ENCODE measurements at regions not wholly inside any gene's neighbourhood (a gene's known extent, or its start where the extent isn't known, plus 50 kb on each side); places are given as distances from the start of the nearest gene placed in this dataset.
"Not testable (repeated sequence)": the region's sequence is repeated elsewhere in the genome, so short reads cannot be mapped to it uniquely, and the experiment has no call there.

- DNase-seq (ENCODE audit: low read depth), result no peak
Observed at GRCh38 chr6:21710216-21710615, 116.7 kb downstream of the SOX4 start.

- no peak for DNase-seq (ENCODE audit: low read depth)
Observed at GRCh38 chr6:21710908-21711627, 117.5 kb downstream of the SOX4 start.

- no peak for DNase-seq (ENCODE audit: low read depth)
Observed at GRCh38 chr6:21712213-21712612, 118.7 kb downstream of the SOX4 start.

- no peak for DNase-seq (ENCODE audit: low read depth)
Observed at GRCh38 chr6:21713481-21713880, 119.9 kb downstream of the SOX4 start.

GRCh38 chr6:21715180-21715579 lies 121.6 kb downstream of the SOX4 start:
- DNase-seq (ENCODE audit: low read depth), result no peak

GRCh38 chr6:21722510-21722909 lies 129.0 kb downstream of the SOX4 start:
- DNase-seq (ENCODE audit: low read depth), result no peak

GRCh38 chr6:21726676-21727075 lies 133.1 kb downstream of the SOX4 start:
- no peak for DNase-seq (ENCODE audit: low read depth)

- no peak for DNase-seq (ENCODE audit: low read depth)
Observed at GRCh38 chr6:21728141-21728540, 134.6 kb downstream of the SOX4 start.

- DNase-seq (ENCODE audit: low read depth), result no peak
Observed at GRCh38 chr6:21729431-21729830, 135.9 kb downstream of the SOX4 start.

GRCh38 chr6:21730533-21730932 lies 137.0 kb downstream of the SOX4 start:
- no peak for DNase-seq (ENCODE audit: low read depth)

GRCh38 chr6:21731411-21732031 lies 138.0 kb downstream of the SOX4 start:
- DNase-seq (ENCODE audit: low read depth), result no peak

- DNase-seq (ENCODE audit: low read depth), result not testable (repeated sequence)
Observed at GRCh38 chr6:21732032-21732730, 138.6 kb downstream of the SOX4 start.

GRCh38 chr6:21732731-21733130 lies 139.2 kb downstream of the SOX4 start:
- no peak for DNase-seq (ENCODE audit: low read depth)

GRCh38 chr6:21733311-21733710 lies 139.8 kb downstream of the SOX4 start:
- DNase-seq (ENCODE audit: low read depth), result no peak

GRCh38 chr6:21734204-21734603 lies 140.7 kb downstream of the SOX4 start:
- DNase-seq (ENCODE audit: low read depth), result no peak

- DNase-seq (ENCODE audit: low read depth), result no peak
Observed at GRCh38 chr6:21738180-21739094, 144.9 kb downstream of the SOX4 start.

GRCh38 chr6:21739241-21739640 lies 145.7 kb downstream of the SOX4 start:
- DNase-seq (ENCODE audit: low read depth), result no peak

GRCh38 chr6:21739838-21740237 lies 146.3 kb downstream of the SOX4 start:
- no peak for DNase-seq (ENCODE audit: low read depth)

- no peak for DNase-seq (ENCODE audit: low read depth)
Observed at GRCh38 chr6:21740376-21741124, 147.0 kb downstream of the SOX4 start.

GRCh38 chr6:21741221-21742109 lies 147.9 kb downstream of the SOX4 start:
- DNase-seq (ENCODE audit: low read depth), result no peak

Data from GM04503 (cell line).